ENCODE measurements at regions not wholly inside any gene's neighbourhood (a gene's known extent, or its start where the extent isn't known, plus 50 kb on each side); places are given as distances from the start of the nearest gene placed in this dataset.

- no peak for TF ChIP-seq CREB5 (CRISPR knock-in tag; IDR thresholded peaks at IDR 0.05; ENCODE audit: low read depth)
- no peak for TF ChIP-seq RARB (CRISPR knock-in tag; IDR thresholded peaks at IDR 0.05)
- no peak for TF ChIP-seq ARNTL (CRISPR knock-in tag; IDR thresholded peaks at IDR 0.05; ENCODE audit: borderline replicate concordance, low read depth)
- no peak for TF ChIP-seq ESRRG (CRISPR knock-in tag; IDR thresholded peaks at IDR 0.05)
- no peak for TF ChIP-seq GLIS3 (CRISPR knock-in tag; IDR thresholded peaks at IDR 0.05)
- TF ChIP-seq PATZ1 (CRISPR knock-in tag; IDR thresholded peaks at IDR 0.05; ENCODE audit: borderline replicate concordance), result no peak
- TF ChIP-seq TCF4 (CRISPR knock-in tag; IDR thresholded peaks at IDR 0.05; ENCODE audit: borderline replicate concordance), result no peak
- TF ChIP-seq TOX (CRISPR knock-in tag; IDR thresholded peaks at IDR 0.05; ENCODE audit: borderline replicate concordance), result no peak
- no peak for TF ChIP-seq ZFP3 (CRISPR knock-in tag; IDR thresholded peaks at IDR 0.05)
- TF ChIP-seq ZNF565 (CRISPR knock-in tag; conservative IDR thresholded peaks at IDR 0.05; ENCODE audit: low read depth), result no peak
- no peak for TF ChIP-seq ZNF8 (CRISPR knock-in tag; IDR thresholded peaks at IDR 0.05)
- no peak for TF ChIP-seq ZNF70 (CRISPR knock-in tag; IDR thresholded peaks at IDR 0.05)
- TF ChIP-seq ISL1 (CRISPR knock-in tag; IDR thresholded peaks at IDR 0.05), result no peak
- TF ChIP-seq TSHZ2 (CRISPR knock-in tag; IDR thresholded peaks at IDR 0.05), result no peak
- TF ChIP-seq SNAI2 (CRISPR knock-in tag; IDR thresholded peaks at IDR 0.05), result no peak
- no peak for TF ChIP-seq OSR1 (CRISPR knock-in tag; IDR thresholded peaks at IDR 0.05)
- no peak for TF ChIP-seq CSDC2 (CRISPR knock-in tag; IDR thresholded peaks at IDR 0.05)
- TF ChIP-seq POU6F1 (CRISPR knock-in tag; IDR thresholded peaks at IDR 0.05; ENCODE audit: borderline replicate concordance, low read depth), result no peak
- no peak for ATAC-seq
Measured at GRCh38 chr11:131201674-131202073, 168.7 kb upstream of the NTM start.

GRCh38 chr11:131203040-131203439 is 167.4 kb upstream of the NTM start:
- ATAC-seq, result no peak
- TF ChIP-seq ISL1 (CRISPR knock-in tag; IDR thresholded peaks at IDR 0.05) (no peak), CREB5 (CRISPR knock-in tag; IDR thresholded peaks at IDR 0.05; ENCODE audit: low read depth) (no peak), SNAI2 (CRISPR knock-in tag; IDR thresholded peaks at IDR 0.05) (no peak), OSR1 (CRISPR knock-in tag; IDR thresholded peaks at IDR 0.05) (no peak), POU6F1 (CRISPR knock-in tag; IDR thresholded peaks at IDR 0.05; ENCODE audit: borderline replicate concordance, low read depth) (no peak), ZFP3 (CRISPR knock-in tag; IDR thresholded peaks at IDR 0.05) (no peak), ARNTL (CRISPR knock-in tag; IDR thresholded peaks at IDR 0.05; ENCODE audit: borderline replicate concordance, low read depth) (no peak), BACH2 (CRISPR knock-in tag; IDR thresholded peaks at IDR 0.05; ENCODE audit: borderline replicate concordance) (no peak), ZNF8 (CRISPR knock-in tag; IDR thresholded peaks at IDR 0.05) (no peak), ZC3H10 (CRISPR knock-in tag; IDR thresholded peaks at IDR 0.05) (no peak)

Measured in SK-N-SH treated with all-trans-retinoic acid at 6 μM for 48 hours (cell line).